Activated CD4-positive, alpha-beta T cell treated with anti-CD3 and anti-CD28 coated beads, Interleukin-2, amount 50 U/mL, for 48 hours (primary cell): ENCODE measurements at regions not wholly inside any gene's neighbourhood (a gene's known extent, or its start where the extent isn't known, plus 50 kb on each side); places are given as distances from the start of the nearest gene placed in this dataset.

Source experiments
- DNase-seq, 2 experiments: peaks; one replicate each; pipeline ENCODE4 v3.0.0-alpha.2; 2020

DNA sequence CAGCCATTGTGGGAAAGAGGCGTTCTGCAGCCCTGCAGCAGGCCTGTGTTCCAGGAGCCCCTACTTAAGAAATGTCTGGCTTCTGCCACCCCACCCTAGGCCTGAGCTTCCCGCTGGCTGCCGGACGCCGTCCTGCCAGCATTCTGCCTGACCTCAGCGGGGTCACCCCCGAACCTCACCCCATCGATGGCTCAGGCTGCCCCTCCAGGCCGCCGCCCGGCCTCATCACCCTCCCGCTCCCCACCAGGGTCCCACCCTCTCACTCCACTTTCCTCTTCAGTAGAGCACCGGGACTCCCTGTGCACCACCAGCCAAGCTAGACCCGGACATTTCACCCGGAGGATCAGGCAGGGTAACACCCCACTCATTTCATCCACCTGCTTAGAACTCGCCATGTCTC is 73.6 kb upstream of the SALL3 start:
- no peak for DNase-seq

DNA sequence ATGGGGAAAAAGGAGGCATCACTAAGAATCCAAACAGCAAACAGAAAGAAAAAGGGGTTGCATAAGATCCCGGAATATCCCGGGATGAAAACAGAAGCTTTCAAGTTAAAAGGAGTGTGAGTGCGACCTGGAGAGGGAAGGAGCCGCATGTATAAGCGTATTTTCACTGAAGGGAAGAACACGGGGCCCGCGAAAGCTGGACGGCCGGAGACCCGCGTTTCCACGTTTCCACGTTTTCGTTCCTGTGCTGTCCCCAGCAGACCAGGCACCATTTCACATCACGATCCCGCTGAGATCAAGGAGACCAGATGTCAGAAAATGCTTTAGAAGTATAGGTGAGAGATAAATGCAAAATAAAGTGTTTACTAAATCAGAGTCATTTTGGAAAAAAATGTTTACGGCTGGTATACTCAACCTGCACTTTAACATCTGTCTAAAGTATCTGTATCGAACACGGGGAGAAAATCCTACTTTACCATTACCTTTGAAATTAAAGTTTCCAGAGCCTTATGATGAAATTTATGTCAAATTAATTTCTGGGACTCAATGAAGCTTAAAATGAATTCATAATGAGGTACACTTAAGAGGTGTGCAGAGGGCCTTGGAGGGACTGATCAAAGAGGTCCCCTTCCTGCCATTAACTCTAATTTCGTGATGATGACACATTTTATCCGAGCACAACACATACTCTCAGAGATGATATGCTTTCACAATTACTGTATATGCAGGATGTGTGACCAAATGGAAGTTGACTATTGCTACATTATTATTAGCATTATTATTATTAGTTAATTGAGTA is 71.0 kb upstream of the SALL3 start:
- DNase-seq = no peak

DNA sequence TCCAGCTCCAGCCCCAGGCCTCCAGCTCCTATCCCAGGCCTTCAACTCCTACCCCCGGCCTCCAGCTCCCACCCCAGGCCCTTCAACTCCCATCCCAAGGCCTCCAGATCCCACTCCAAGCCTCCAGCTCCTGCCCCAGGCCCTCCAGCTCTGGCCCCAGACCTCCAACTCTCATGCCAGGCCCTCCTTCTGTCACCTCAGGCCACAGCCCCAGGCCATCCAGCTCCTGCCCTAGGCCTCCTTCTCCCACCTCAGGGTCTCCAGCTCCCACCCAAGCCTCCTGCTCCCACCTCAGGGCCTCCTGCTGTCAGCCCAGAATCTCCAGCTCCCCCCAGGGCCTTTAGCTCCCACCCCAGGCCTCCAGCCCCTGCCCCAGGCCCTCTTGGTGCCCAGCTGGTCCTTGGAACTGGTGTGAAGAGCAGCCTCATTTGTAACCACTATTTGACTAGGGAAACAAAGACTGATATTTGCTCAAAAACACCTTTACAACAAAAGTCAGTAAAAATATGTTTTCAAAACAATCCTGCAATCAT is 67.8 kb upstream of the SALL3 start:
- DNase-seq = no peak

DNA sequence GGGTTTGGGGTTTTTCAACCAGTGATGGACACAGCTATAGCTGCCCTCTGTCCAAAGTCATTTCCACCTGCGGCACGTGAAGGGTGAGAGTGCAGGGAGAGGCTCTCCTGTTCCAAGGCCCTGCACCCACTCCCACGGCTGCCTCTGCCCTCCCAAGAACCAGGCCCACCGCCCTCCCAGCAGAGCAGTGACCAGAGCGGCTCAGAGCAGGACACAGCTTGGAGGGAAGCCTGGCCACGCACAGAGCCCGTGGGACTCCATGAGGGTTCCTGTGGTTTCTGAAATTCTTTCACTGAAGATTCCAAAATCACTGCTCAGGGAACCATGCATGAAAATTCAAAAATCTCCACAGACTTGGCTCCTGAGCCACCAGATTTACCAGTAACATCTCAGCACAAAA is 67.3 kb upstream of the SALL3 start:
- DNase-seq = no peak

DNA sequence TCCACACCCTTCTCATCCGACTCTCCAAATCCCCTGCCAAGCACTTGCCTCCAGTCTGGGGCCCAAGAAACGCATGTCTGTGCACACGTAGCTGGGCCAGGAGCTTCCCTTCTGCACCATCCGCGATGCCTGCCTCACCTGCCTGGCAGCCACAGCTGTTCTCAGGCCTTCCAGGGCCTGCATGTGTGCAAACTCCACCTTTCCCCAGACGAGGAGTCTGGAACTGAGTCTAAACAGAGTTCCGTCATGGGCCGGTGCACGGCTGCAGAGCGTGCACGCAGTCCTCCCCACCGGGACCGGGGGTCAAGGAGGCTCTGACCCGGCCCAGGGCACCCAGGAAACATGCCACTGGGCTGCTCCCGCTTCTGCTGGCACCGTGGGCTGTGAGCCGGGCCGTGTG is 66.8 kb upstream of the SALL3 start:
- no peak for DNase-seq

DNA sequence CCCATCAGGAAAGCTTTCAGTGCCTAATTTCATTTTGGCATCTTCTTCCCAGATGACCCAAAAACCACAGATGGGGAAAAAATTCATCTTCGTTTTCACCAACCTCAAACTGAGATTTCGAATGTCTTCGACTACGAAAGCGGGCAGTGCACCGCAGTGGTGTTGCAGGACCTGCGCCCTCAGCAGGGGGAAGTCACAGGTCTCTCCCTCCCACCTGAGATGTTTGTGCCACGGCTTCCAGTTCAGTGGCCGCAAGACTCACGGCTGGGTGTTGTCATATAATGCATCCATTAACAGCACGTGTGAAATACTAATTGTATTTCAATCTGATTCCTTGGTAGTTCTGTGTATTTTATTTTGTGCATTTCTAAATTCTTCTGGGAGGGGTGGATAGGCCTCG is 66.2 kb upstream of the SALL3 start:
- no peak for DNase-seq

DNA sequence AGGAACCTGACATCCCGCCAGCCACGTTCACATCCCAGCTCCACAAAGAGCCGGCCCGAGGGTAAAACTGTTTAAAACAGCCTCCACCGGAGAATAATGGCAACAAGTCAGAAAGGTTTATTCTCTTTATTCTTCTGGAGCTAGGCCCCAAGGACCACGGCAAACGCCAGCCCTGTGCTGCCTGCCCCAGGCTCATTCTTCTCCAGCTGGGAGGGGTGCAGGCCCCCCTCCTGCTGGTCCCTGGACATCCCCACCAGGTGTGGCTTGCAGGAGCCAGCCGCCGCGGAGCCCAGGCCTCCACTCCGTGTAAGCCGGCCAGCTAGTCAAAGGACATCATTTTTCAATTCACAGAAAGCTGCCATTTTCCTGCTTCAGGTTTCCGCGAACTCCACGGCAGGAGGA is 65.8 kb upstream of the SALL3 start:
- DNase-seq = no peak

DNA sequence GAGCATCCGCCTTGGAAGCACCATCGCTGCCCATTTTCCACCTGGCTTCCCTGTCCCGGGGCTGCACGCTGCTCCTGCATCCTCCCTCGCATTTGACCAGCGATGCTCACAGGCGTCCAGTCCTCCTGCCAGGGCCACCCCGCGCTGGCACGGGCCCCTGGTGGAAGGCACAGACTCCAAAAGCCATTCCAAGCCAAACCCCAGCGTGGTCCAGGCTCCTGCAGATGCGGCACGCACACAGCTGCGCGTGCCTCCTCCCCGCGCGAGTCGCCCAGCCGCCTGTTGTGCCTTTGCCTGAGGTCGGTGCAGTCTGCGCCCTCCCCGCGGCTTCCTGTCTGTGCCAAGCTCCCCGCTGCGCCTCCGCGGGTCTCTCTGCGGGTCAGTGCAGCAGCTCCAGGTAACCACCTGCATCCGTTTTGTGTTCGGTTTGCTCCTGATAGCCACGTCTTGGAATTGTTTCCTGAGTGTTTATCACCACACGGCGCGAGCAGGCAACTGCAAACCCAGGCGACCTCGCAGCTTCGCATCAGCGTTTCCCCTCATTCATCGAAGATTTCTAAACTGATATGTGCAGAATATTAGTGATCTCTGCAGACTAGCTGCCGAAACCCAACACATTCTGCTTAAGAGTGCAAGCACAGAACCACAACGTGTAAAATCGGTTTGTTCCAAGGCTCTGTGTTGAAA is 65.2 kb upstream of the SALL3 start:
- DNase-seq = no peak

DNA sequence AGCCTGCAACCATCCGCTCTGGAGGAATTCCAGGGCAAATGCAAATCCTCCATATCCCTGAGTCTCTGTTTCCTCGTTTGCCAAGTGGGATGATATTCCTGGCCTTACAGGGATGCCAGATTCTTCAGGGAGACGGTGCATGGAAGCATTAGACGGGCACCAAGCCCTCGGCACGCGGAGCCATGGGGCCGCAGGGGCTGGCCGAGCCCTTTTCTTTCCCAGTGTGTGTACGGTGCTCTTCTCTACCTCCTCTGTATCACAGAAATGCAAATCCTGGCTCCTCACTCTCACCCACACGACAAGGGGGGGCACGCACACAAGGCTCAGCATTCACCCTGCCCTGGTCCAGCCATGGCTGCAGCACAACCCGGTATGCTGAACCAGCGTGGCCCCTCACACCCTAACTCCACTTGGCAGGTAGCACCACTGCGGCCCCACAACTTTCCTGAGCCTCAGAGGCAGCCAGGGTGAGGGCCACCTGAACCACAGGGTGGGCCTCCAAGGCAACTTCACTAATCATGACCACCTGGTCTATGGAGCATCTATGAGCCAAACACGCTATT is 64.1 kb upstream of the SALL3 start:
- no peak for DNase-seq

DNA sequence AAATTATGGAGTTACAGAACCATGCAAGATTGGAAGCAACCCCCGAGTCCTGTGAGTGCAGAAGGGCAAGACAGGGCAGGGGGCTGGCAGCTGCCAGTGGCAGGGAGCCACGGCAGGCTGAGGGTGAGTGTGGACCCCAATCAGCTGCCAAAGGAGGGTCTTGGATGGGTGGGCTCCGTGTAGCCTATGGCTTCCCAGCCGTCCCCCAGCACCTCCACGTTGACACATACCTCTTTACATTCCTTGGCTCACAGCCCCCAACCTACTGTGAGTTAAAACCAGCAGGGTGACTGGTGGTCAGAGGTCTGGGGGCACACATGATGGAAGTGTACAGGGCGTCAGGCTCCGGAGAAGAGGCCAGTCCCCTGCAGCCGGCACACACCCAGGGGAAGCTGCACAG is 60.9 kb upstream of the SALL3 start:
- DNase-seq = no peak

DNA sequence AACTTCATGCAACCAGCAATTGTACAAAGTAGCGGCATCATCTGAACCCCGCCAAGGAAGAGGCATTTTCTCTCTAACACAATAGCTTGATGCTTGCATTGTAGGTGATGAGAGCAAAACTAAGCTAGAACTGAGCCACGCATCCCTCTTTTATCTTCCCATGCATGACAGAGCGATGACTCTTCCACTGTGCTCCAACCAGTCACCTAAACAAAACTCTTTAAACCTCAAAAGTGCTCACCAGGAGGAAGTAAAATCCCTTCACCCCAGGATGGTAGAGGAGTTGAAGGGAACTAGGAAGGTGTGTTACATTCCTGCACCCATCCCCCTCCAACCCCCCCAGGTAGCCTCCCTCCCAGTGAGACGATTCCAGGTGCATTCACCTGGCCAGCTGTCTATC is 59.7 kb upstream of the SALL3 start:
- DNase-seq = no peak

DNA sequence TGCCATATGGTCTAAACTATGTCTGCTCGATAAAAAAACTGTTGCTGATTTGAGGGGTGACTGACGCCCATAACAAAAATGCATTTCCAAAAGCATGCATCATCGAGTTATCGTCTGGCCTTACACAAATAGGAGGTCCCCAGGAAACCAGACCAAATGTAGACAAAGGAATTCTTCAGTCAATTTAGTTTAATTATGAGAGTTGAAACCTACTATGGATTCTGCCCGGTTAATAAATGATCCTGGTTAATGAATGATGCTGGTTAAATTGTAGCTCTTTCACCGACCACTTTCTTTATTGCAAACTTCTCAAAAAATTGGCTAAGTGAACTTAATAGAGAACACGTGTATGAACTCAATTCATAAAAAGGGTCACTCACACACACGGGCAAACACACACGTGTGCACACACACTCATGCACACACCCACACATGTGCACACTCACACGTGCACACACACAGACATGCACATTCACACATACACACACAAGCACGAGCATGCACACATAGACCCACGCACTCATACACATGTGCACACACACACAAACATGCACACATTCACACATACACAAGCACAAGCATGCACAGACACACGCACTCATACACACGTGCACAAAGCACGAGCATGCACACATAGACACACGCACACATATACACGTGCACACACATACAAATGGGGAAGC is 59.0 kb upstream of the SALL3 start:
- no peak for DNase-seq

DNA sequence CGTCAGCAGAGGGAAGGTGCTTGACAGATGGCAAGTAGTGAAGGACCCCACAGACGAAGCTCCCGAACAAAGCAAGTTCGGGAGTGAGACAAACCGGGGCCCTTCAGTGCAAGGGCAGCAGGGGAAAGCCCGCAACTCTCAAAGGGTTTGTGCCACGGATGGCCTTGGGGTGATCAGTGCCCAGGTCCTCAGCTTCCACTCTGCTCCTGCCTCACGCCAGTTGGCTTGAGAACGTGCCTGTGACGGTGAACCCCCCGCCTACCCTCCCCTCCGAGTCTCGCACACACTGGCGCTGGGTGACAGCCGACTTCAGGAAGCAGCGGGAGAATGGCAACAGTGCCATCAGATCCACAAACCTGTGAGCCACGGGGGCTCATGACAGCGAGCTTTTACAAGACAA is 56.8 kb upstream of the SALL3 start:
- DNase-seq = no peak

DNA sequence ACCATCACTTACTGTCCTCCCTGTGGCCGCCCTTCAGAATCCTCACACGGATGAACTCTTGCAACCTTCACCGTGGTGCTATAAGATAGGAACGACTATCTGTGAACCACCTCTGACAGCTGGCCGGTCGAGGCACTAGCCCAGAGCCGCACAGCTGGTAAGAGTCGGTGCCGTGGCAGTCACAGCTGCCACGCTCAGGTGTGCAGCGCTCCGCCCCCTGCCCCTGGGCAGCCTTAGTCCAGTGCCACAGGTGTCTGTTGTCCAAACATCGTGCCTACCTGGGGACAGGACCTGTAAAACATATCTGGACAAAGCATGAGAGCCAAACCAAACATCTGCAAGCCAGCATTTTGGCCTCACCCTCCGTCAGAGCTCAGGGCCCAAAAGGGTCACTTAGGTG is 55.3 kb upstream of the SALL3 start:
- DNase-seq = no peak

DNA sequence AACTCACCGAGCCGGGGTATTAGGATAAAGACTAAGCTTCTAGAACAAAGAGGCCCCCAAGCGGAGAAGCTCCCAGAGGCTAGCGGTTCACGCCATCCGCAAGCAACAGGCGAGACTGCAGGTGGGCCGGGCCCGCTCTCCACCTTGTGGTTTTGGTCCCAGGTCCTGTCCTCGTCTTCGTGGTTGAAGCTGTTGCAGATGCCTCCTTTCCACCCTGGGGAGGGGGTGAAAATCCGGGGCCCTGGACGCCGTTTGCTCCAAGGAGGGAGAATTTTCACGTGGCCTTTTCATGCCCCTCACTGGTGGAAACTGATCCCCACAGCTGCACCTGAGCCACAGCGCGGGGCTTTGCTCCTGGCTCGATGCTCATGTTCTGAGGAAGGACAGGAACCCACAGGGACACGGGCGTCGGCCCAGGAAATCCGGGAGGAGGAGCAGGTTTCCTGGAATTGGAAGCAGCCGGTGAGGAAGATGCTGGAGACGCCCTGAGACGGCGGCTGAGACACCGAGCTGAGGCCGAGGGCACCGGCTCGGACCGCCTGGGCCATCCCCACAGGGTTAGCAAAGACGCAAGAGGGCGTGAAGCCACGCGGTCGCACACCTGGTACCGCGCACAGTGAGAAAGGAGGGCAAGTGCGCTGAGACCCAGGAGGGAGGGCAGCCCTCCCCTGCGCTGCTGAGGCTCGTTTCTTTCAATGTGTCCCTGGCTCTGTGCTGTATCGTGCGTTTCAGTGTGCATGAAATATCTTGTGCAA is 54.7 kb upstream of the SALL3 start:
- DNase-seq = no peak

DNA sequence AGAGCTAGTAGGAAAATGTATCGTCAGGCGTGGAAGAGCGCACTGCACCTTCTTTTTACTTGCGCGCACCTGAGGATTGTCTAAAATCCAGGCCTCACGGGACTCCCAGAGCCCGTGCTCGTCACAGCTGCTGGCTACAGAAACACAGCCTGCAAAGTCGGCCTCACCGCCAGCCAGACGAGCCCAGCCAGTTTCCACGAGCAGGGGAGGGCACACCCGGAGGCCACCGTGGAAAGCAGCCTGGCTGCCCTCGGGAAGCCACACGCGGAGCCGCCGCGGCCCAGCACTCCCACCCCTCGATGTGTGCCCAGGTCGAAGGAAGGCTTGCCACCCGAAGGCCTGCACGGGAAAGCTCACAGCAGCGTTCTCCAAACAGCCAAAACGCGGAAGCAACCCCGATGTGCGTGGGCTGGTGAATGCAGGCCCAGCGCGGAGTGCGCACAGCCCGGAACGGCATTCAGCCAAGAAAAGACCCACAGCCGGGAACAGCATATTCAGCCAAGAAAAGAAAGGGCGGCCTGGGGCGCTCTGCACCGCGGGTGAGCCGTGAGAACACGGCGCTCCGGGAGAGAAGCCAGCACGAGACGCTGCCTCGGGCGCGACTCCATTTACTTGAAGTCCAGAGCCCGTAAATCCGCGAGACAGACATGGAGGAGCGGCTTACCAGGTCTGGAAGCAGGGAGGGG is 53.9 kb upstream of the SALL3 start:
- DNase-seq = no peak

DNA sequence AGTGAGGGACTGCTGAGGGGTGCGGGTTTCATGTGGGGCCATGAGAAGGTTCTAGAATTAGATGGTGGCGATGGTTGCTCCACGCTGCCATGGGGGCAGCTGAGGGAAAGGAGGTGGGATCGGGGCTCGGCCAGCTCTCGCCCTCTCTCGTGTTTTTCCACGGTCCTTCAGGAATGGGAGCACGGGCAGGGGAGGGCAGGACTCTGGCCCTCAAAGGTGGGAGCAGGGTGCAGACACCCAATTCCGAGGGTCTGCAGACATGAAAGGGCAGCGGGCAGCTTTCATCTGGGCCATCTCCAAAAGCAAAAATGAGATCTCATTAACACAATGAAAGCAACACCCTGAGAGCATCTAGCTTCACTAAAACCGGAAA is 53.4 kb upstream of the SALL3 start:
- no peak for DNase-seq

DNA sequence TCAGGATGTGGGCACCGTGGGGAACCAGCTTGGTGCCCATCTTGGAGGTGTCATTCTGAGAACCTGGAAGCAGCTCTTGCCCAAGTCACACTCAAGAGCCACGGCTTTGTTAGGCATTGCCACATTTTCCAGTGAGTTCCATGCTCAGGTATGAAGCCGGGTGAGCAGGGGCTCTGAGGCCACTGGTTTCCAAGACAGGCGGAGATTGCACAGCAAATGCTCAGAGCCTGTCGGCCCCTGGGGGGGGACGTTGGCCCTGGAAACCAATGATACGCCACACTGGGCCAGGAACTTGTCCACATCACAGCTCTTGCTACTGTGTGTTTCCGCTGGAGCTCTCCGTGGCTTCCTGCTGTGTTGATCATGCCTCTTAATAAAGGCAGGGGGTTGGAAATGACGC is 52.5 kb upstream of the SALL3 start:
- no peak for DNase-seq

DNA sequence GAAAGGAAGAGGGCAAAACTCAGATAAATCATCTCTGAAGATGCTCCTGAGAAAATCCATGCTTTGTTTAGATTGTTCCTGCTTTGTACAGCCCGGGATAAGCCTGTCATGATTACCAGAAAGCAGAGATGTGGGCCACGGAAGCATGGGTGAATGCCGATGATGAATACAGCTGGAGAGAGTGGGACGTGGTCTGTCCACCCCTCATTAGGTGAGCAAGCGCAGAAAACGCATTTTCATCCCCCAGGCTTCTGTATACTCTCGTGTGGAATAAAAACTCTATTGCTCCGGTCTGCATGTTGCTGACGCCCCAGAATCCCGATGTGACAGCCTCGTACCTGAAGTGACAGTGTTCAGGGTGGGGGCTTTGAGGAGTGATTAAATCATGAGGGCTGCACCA is 52.0 kb upstream of the SALL3 start:
- no peak for DNase-seq

DNA sequence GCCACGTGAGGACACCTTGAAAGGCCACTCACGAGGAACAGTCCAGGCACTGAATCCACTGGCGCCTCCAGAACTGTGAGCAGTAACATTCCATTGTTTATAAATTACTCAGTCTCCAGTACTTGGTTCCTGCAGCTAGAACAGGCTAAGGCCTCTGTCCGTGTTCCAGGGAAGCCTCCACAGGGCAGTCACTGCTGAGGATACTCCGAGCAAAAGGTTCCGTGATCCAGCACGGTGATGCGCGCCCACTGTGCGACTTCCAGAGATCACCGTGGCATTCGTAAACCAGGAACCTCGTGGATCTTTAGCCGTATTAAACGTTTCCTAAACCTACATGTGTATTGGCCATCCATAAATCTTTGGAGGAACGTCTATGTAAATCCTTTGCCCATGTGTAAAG is 51.5 kb upstream of the SALL3 start:
- DNase-seq = no peak

DNA sequence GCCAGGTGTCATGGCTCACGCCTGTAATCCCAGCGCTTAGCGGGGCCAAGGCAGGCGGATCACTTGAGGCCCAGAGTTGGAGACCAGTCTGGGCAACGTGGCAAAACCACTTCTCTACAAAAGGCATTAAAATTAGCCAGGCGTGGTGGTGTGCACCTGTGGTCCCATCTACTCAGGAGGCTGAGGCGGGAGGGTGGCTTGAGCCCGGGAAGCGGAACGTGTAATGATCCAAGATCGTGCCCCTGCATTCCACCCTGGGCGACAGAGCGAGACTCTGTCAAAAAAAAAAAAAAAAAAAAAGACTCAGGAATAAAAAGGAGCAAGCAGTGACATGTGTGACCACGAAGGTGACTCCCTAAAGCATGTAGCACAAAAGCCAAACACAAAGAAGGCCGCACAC is 50.1 kb upstream of the SALL3 start:
- DNase-seq = no peak
